OCI-LY7 (cell line): ENCODE measurements at regions not wholly inside any gene's neighbourhood (a gene's known extent, or its start where the extent isn't known, plus 50 kb on each side); places are given as distances from the start of the nearest gene placed in this dataset.

Experiments used
- BruUV-seq: library from RNA; stranded (reverse); fragments of 400-500 nt; replicated peaks from 2 replicates; lab custom pipeline; 2021; lab: Mats Ljungman, UMichigan
- CTCF ChIA-PET: fragments of 300-600 bp; sonication (Branson Sonifier 250); formaldehyde crosslinking; loops from one replicate; lab custom pipeline; 2022; ENCODE audit warnings: antibody characterized with exemption; ENCODE audit not compliant: unreplicated experiment; lab: Charles Lee
- POLR2A ChIA-PET: fragments of 300-600 bp; sonication (Branson Sonifier 250); formaldehyde crosslinking; loops from one replicate; lab custom pipeline; 2022; ENCODE audit warnings: antibody characterized with exemption; lab: Charles Lee
- DNase-seq: peaks from one replicate; pipeline ENCODE4 v3.0.0-alpha.2; 2015; ENCODE audit warnings: low spot score
- H2AFZ ChIP-seq: fragments of 200-600 bp; sonication (generic), shearing (Covaris generic); 2 replicates; pipeline ENCODE4 v1.6.1; 2014; ENCODE audit warnings: mild to moderate bottlenecking, antibody characterized with exemption, low read length, moderate library complexity
- H3K27ac ChIP-seq: fragments of 200-600 bp; sonication (generic); 2 replicates; pipeline ENCODE4 v1.5.1; 2014; ENCODE audit warnings: mixed run types, low read depth, mild to moderate bottlenecking, moderate library complexity, low read length, inconsistent platforms; ENCODE audit not compliant: poor library complexity, severe bottlenecking
- H3K36me3 ChIP-seq: fragments of 200-600 bp; sonication (generic); 2 replicates; pipeline ENCODE4 v1.6.1; 2014; ENCODE audit warnings: mild to moderate bottlenecking, antibody characterized with exemption, low read length, moderate library complexity, mixed read lengths; ENCODE audit not compliant: insufficient read depth
- H3K4me1 ChIP-seq: fragments of 200-600 bp; sonication (generic); 2 replicates; pipeline ENCODE4 v1.5.1; 2014; ENCODE audit warnings: mild to moderate bottlenecking, low read length; ENCODE audit not compliant: insufficient read depth, poor library complexity, severe bottlenecking
- H3K4me2 ChIP-seq: fragments of 200-600 bp; sonication (generic); 2 replicates; pipeline ENCODE4 v1.6.1; 2014; ENCODE audit warnings: mild to moderate bottlenecking, low read length
- H3K4me3 ChIP-seq: fragments of 200-600 bp; sonication (generic); 2 replicates; pipeline ENCODE4 v1.5.1; 2014; ENCODE audit warnings: mild to moderate bottlenecking, low read depth, low read length; ENCODE audit not compliant: poor library complexity, severe bottlenecking
- H3K79me2 ChIP-seq: fragments of 200-600 bp; sonication (generic); 2 replicates; pipeline ENCODE4 v1.6.1; 2016; ENCODE audit warnings: low read depth, mild to moderate bottlenecking, low read length, moderate library complexity, mixed read lengths; ENCODE audit not compliant: insufficient read depth
- H3K9me2 ChIP-seq: fragments of 200-600 bp; sonication (generic); 2 replicates; pipeline ENCODE4 v1.6.1; 2016; ENCODE audit warnings: mild to moderate bottlenecking, low read length, mixed read lengths; ENCODE audit not compliant: insufficient read depth
- H3K9me3 ChIP-seq: fragments of 200-600 bp; sonication (generic); 2 replicates; pipeline ENCODE4 v1.6.1; 2014; ENCODE audit warnings: mild to moderate bottlenecking, mixed run types, low read length, mixed read lengths
- H4K20me1 ChIP-seq: fragments of 200-600 bp; sonication (generic); 2 replicates; pipeline ENCODE4 v1.6.1; 2014; ENCODE audit warnings: mild to moderate bottlenecking, antibody characterized with exemption, low read length, moderate library complexity, mixed read lengths; ENCODE audit not compliant: insufficient read depth
- EZH2phosphoT487 ChIP-seq: fragments of 200-600 bp; sonication (generic); IDR thresholded peaks from 2 replicates; pipeline ENCODE4 v1.6.1; 2018; ENCODE audit warnings: low read depth, borderline replicate concordance, mild to moderate bottlenecking, mixed run types, antibody characterized with exemption, low read length, moderate library complexity, mixed read lengths
- intact Hi-C: fragments of 100-400 bp; cut with micrococcal nuclease; formaldehyde crosslinking; loops from one replicate; pipeline ENCODE4 v1.10.0; 2022; ENCODE audit not compliant: unreplicated experiment
- TF ChIP-seq, protein P1 (sequence below): fragments of 200-600 bp; sonication (generic); conservative IDR thresholded peaks from 2 replicates; pipeline ENCODE4 v1.5.1; 2014; ENCODE audit warnings: mild to moderate bottlenecking, antibody characterized with exemption, low read length, moderate library complexity, mixed read lengths

GRCh38 chr6:92024881-92025280, 1394.5 kb downstream of the EPHA7 start:
- H2AFZ ChIP-seq, result no peak overlapping the region
- H3K36me3 ChIP-seq, result no peaks in the 10 kb centered on the region
- CTCF ChIA-PET, result no interaction called here
- H3K4me3 ChIP-seq, result no peak overlapping the region
- intact Hi-C loops, result no loop called here
- no peaks in the 10 kb centered on the region for H4K20me1 ChIP-seq
- no peak for TF ChIP-seq EZH2phosphoT487
- TF ChIP-seq, protein P1, sequence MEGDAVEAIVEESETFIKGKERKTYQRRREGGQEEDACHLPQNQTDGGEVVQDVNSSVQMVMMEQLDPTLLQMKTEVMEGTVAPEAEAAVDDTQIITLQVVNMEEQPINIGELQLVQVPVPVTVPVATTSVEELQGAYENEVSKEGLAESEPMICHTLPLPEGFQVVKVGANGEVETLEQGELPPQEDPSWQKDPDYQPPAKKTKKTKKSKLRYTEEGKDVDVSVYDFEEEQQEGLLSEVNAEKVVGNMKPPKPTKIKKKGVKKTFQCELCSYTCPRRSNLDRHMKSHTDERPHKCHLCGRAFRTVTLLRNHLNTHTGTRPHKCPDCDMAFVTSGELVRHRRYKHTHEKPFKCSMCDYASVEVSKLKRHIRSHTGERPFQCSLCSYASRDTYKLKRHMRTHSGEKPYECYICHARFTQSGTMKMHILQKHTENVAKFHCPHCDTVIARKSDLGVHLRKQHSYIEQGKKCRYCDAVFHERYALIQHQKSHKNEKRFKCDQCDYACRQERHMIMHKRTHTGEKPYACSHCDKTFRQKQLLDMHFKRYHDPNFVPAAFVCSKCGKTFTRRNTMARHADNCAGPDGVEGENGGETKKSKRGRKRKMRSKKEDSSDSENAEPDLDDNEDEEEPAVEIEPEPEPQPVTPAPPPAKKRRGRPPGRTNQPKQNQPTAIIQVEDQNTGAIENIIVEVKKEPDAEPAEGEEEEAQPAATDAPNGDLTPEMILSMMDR, result no peak
- no TSS peak for BruUV-seq
- no peak overlapping the region for H3K4me2 ChIP-seq
- no peak overlapping the region for H3K27ac ChIP-seq
- H3K4me1 ChIP-seq, result no peaks in the 10 kb centered on the region
- H3K79me2 ChIP-seq, result no peaks in the 10 kb centered on the region
- H3K9me2 ChIP-seq, result no peaks in the 10 kb centered on the region
- no peaks in the 10 kb centered on the region for H3K9me3 ChIP-seq
- DNase-seq, result no peak
- POLR2A ChIA-PET, result interaction anchor here (0.6 kb wide), 1 partner anchor 1053 kb away, joined by 3 read pairs; no protein-coding TSS in a partner anchor

DNA sequence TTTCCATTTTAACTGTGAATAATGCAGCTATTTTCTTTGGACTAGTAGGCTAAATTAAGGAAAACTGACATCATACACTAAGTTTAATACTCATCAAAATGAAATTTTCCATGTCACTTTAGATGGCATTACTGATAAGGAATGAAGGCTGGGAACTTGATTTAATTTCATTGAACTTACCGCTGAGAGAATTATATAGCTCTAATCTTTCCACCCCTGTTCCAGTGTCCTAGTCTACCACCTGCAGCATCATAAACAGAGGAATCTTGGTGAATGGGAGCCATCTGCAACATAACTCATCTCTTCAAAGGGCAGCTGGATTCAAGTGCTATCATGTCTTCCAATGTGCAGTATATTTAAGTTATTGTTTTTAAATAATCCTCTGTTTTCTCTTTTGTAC, 1395.2 kb downstream of the EPHA7 start:
- Histone ChIP-seq H3K4me3 (no peak overlapping the region), H3K9me3 (no peaks in the 10 kb centered on the region), H3K9me2 (no peaks in the 10 kb centered on the region), H3K4me1 (no peaks in the 10 kb centered on the region), H2AFZ (no peak overlapping the region), H3K4me2 (no peak overlapping the region), H3K36me3 (no peaks in the 10 kb centered on the region), H4K20me1 (no peaks in the 10 kb centered on the region), H3K79me2 (no peaks in the 10 kb centered on the region), H3K27ac (no peak overlapping the region)
- DNase-seq, result no peak
- CTCF ChIA-PET, result no interaction called here
- BruUV-seq, result no TSS peak
- POLR2A ChIA-PET, result no interaction called here
- no peak for TF ChIP-seq EZH2phosphoT487
- TF ChIP-seq, protein P1, result no peak
- intact Hi-C loops, result no loop called here

- TF ChIP-seq, protein P1, result no peak
- TF ChIP-seq EZH2phosphoT487, result no peak
- POLR2A ChIA-PET, result no interaction called here
- H4K20me1 ChIP-seq, result no peaks in the 10 kb centered on the region
- H2AFZ ChIP-seq, result no peak overlapping the region
- no peaks in the 10 kb centered on the region for H3K36me3 ChIP-seq
- no peaks in the 10 kb centered on the region for H3K9me3 ChIP-seq
- H3K9me2 ChIP-seq, result no peaks in the 10 kb centered on the region
- no peaks in the 10 kb centered on the region for H3K4me1 ChIP-seq
- BruUV-seq, result no TSS peak
- H3K79me2 ChIP-seq, result no peaks in the 10 kb centered on the region
- CTCF ChIA-PET, result no interaction called here
- H3K4me3 ChIP-seq, result no peak overlapping the region
- intact Hi-C loops, result no loop called here
- no peak overlapping the region for H3K4me2 ChIP-seq
- no peak for DNase-seq
- no peak overlapping the region for H3K27ac ChIP-seq
These were observed 1395.9 kb downstream of the EPHA7 start for GRCh38 chr6:92023410-92023966.
